ENCODE measurements at regions not wholly inside any gene's neighbourhood (a gene's known extent, or its start where the extent isn't known, plus 50 kb on each side); places are given as distances from the start of the nearest gene placed in this dataset.

DNA sequence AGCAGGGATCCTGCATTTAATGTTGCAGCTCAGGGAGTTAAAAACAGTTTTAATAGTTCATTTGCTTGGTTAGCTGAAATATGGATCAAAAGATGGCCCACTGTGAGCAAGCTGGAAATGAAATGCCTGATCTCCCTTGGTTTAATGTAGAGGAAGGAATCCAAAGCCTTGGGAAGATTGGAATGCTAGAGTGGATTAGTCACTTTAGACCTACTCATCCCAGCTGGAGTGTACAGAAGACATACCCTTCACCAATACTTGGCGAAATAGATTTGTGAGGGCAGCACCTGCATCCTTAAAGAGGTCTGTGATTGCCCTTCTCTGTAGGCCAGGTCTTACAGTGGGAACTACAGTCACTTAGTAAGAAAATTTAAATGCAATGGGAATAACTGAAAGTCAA is 58.0 kb upstream of the KRAS start:
- TF ChIP-seq POLR2A (IDR thresholded peaks at IDR 0.05), result no peak
- TF ChIP-seq, protein P1, sequence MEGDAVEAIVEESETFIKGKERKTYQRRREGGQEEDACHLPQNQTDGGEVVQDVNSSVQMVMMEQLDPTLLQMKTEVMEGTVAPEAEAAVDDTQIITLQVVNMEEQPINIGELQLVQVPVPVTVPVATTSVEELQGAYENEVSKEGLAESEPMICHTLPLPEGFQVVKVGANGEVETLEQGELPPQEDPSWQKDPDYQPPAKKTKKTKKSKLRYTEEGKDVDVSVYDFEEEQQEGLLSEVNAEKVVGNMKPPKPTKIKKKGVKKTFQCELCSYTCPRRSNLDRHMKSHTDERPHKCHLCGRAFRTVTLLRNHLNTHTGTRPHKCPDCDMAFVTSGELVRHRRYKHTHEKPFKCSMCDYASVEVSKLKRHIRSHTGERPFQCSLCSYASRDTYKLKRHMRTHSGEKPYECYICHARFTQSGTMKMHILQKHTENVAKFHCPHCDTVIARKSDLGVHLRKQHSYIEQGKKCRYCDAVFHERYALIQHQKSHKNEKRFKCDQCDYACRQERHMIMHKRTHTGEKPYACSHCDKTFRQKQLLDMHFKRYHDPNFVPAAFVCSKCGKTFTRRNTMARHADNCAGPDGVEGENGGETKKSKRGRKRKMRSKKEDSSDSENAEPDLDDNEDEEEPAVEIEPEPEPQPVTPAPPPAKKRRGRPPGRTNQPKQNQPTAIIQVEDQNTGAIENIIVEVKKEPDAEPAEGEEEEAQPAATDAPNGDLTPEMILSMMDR (IDR thresholded peaks at IDR 0.05), result no peak
- TF ChIP-seq EP300 (IDR thresholded peaks at IDR 0.05), result no peak

Measured in ovary (tissue), 3 donors.